ENCODE measurements at regions not wholly inside any gene's neighbourhood (a gene's known extent, or its start where the extent isn't known, plus 50 kb on each side); places are given as distances from the start of the nearest gene placed in this dataset.

- TF ChIP-seq CTCF (conservative IDR thresholded peaks at IDR 0.05), result no peak
- no peak for TF ChIP-seq EZH2 (IDR thresholded peaks at IDR 0.05; ENCODE audit: low read depth)
These were observed 161.4 kb upstream of the ST8SIA2 start for GRCh38 chr15:92232317-92232716.

Data from PC-9 (cell line).